ENCODE measurements at regions not wholly inside any gene's neighbourhood (a gene's known extent, or its start where the extent isn't known, plus 50 kb on each side); places are given as distances from the start of the nearest gene placed in this dataset.
A peak's percentile ranks its signal among the peaks of the same experiment; 100 is the strongest.

DNA sequence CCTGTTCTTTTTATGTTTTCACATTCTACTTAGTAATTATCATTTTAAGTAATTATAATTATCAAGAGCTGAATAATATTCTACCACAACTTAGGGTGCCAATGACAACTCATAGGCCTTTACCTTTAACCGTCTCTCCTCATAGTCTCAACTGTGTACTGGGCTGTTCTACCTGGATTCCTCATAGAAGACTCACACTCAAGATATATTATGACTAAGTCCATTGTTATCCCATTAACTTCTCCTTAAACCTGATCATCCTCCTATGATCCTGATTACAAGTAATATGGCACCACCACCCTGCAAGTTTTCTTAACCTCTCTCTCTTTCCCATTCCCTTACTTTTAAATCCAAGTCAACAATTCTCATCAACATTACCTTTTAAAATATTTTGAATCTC lies 285.9 kb upstream of the VEPH1 start:
- H3K4me2 ChIP-seq (ENCODE audit: unreplicated experiment): no peak overlapping the region
- H3K4me1 ChIP-seq (ENCODE audit: insufficient read depth): peaks cover 38% of the 10 kb centered on the region
- H3K27ac ChIP-seq: no peak overlapping the region
- no peaks in the 10 kb centered on the region for H3K36me3 ChIP-seq (ENCODE audit: low read depth)
- 65 to 70% methylated on average over 1 of the region's 1 CpG for WGBS, 2 experiments (ENCODE audit: low coverage in 1 of 2, low lambda C conversion rate in 2 of 2, missing lambda C conversion rate in 2 of 2)
- no peak for DNase-seq
- H3K9me2 ChIP-seq (ENCODE audit: insufficient read depth): peaks cover 4% of the 10 kb centered on the region; the same call in 1 of the 2 replicates
- H3K27me3 ChIP-seq (replicated peaks; ENCODE audit: insufficient read depth): no peaks in the 10 kb centered on the region
- no peaks in the 10 kb centered on the region for H3K79me2 ChIP-seq (ENCODE audit: insufficient read depth)
- no peak overlapping the region for H3K9ac ChIP-seq
- no peak overlapping the region for H2AFZ ChIP-seq
- no peak for TF ChIP-seq EZH2phosphoT487 (IDR thresholded peaks at IDR 0.05; ENCODE audit: insufficient read depth, low read depth)
- TF ChIP-seq EZH2 (IDR thresholded peaks at IDR 0.05; ENCODE audit: insufficient read depth, poor library complexity, severe bottlenecking): no peak
- H3K9me3 ChIP-seq (ENCODE audit: low read depth): no peaks in the 10 kb centered on the region
- in situ Hi-C loops (cut with MboI): no loop called here
- H3F3A ChIP-seq (ENCODE audit: insufficient read depth): peaks cover 42% of the 10 kb centered on the region
- H4K20me1 ChIP-seq (ENCODE audit: insufficient read depth): no peaks in the 10 kb centered on the region
- no peak overlapping the region for H3K4me3 ChIP-seq

GRCh38 chr3:157786618-157787017 lies 283.4 kb upstream of the VEPH1 start:
- Histone ChIP-seq H3K9me2 (ENCODE audit: insufficient read depth) (peaks cover 4% of the 10 kb centered on the region; the same call in 1 of the 2 replicates), H3K9me3 (ENCODE audit: low read depth) (no peaks in the 10 kb centered on the region), H3F3A (ENCODE audit: insufficient read depth) (peaks cover 47% of the 10 kb centered on the region), H3K27ac (peak overlapping the region; percentile 85), H3K79me2 (ENCODE audit: insufficient read depth) (no peaks in the 10 kb centered on the region), H4K20me1 (ENCODE audit: insufficient read depth) (no peaks in the 10 kb centered on the region), H3K36me3 (ENCODE audit: low read depth) (no peaks in the 10 kb centered on the region), H3K27me3 (replicated peaks; ENCODE audit: insufficient read depth) (no peaks in the 10 kb centered on the region), H2AFZ (no peak overlapping the region), H3K4me3 (peak overlapping the region; percentile 22), H3K4me1 (ENCODE audit: insufficient read depth) (peaks cover 41% of the 10 kb centered on the region), H3K4me2 (ENCODE audit: unreplicated experiment) (peak overlapping the region; percentile 63), H3K9ac (peak overlapping the region; percentile 47)
- in situ Hi-C loops (cut with MboI): no loop called here
- no peak for TF ChIP-seq EZH2phosphoT487 (IDR thresholded peaks at IDR 0.05; ENCODE audit: insufficient read depth, low read depth)
- TF ChIP-seq EZH2 (IDR thresholded peaks at IDR 0.05; ENCODE audit: insufficient read depth, poor library complexity, severe bottlenecking): no peak
- WGBS, 2 experiments (ENCODE audit: low coverage in 1 of 2, low lambda C conversion rate in 2 of 2, missing lambda C conversion rate in 2 of 2): 13 to 17% methylated on average over 4 of the region's 4 CpGs
- DNase-seq: peak; percentile 79

GRCh38 chr3:157786211-157786610 lies 283.0 kb upstream of the VEPH1 start:
- 0% methylated on average over 2 of the region's 2 CpGs for WGBS, 2 experiments (ENCODE audit: low coverage in 1 of 2, low lambda C conversion rate in 2 of 2, missing lambda C conversion rate in 2 of 2)

DNA sequence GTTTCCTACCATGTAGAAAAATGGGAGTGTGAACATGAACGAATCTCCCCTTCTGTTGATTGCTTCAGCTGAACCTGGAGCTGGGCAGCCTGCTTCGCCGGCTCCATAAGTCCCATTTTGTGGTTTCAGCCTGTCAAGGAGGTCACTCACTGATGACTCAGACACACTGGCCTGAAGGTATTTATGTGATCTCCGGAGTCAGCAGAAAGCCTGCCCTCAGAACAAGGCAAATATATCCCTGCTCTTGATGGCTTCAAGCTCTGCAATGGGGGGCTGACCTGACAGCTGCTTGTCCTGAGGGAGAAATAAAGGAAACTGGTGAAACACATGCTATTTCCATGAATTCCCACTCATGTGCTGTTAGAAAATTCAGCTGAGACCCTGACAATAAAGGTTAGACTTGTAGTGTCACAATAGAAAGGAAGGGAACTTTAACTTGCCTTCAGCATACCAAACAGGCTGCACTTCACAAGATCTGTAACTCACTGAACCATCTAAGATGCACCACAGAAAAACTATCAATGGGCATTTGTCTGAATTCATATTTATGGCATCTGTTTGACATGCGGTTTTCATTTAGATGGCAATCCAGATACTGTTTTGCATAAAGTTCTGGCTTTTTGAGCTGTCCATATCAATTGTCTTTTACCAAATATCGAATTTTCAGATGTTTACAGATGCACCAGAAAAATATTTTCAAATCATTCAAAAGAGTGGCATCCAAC lies 282.0 kb upstream of the VEPH1 start:
- Histone ChIP-seq H4K20me1 (ENCODE audit: insufficient read depth) (no peaks in the 10 kb centered on the region), H3K4me1 (ENCODE audit: insufficient read depth) (peaks cover 41% of the 10 kb centered on the region), H3K9ac (peak overlapping the region; percentile 52), H3F3A (ENCODE audit: insufficient read depth) (peaks cover 47% of the 10 kb centered on the region), H3K79me2 (ENCODE audit: insufficient read depth) (no peaks in the 10 kb centered on the region), H3K27me3 (replicated peaks; ENCODE audit: insufficient read depth) (no peaks in the 10 kb centered on the region), H3K4me2 (ENCODE audit: unreplicated experiment) (peak overlapping the region; percentile 63), H3K36me3 (ENCODE audit: low read depth) (no peaks in the 10 kb centered on the region), H2AFZ (no peak overlapping the region), H3K9me3 (ENCODE audit: low read depth) (no peaks in the 10 kb centered on the region), H3K27ac (peak overlapping the region; percentile 85), H3K9me2 (ENCODE audit: insufficient read depth) (peaks cover 4% of the 10 kb centered on the region; the same call in 1 of the 2 replicates), H3K4me3 (peak overlapping the region; percentile 47)
- in situ Hi-C loops (cut with MboI): no loop called here
- WGBS, 2 experiments (ENCODE audit: low coverage in 1 of 2, low lambda C conversion rate in 2 of 2, missing lambda C conversion rate in 2 of 2): 4 to 5% methylated on average over 6 of the region's 6 CpGs
- TF ChIP-seq EZH2 (IDR thresholded peaks at IDR 0.05; ENCODE audit: insufficient read depth, poor library complexity, severe bottlenecking) (no peak), EZH2phosphoT487 (IDR thresholded peaks at IDR 0.05; ENCODE audit: insufficient read depth, low read depth) (no peak)
- DNase-seq: peak; percentile 95

More at GRCh38 chr3:157786211-157786610, 283.0 kb upstream of the VEPH1 start:
- Histone ChIP-seq H2AFZ (no peak overlapping the region), H3K27ac (peak overlapping the region; percentile 85), H3K4me2 (ENCODE audit: unreplicated experiment) (peak overlapping the region; percentile 63), H3K36me3 (ENCODE audit: low read depth) (no peaks in the 10 kb centered on the region), H3K9me3 (ENCODE audit: low read depth) (no peaks in the 10 kb centered on the region), H3K27me3 (replicated peaks; ENCODE audit: insufficient read depth) (no peaks in the 10 kb centered on the region), H3K9me2 (ENCODE audit: insufficient read depth) (peaks cover 4% of the 10 kb centered on the region; the same call in 1 of the 2 replicates), H3K9ac (peak overlapping the region; percentile 52), H3F3A (ENCODE audit: insufficient read depth) (peaks cover 47% of the 10 kb centered on the region), H4K20me1 (ENCODE audit: insufficient read depth) (no peaks in the 10 kb centered on the region), H3K4me3 (peak overlapping the region; percentile 47), H3K4me1 (ENCODE audit: insufficient read depth) (peaks cover 41% of the 10 kb centered on the region), H3K79me2 (ENCODE audit: insufficient read depth) (no peaks in the 10 kb centered on the region)
- in situ Hi-C loops (cut with MboI): no loop called here
- DNase-seq: peak; percentile 92
- TF ChIP-seq EZH2 (IDR thresholded peaks at IDR 0.05; ENCODE audit: insufficient read depth, poor library complexity, severe bottlenecking): no peak
- TF ChIP-seq EZH2phosphoT487 (IDR thresholded peaks at IDR 0.05; ENCODE audit: insufficient read depth, low read depth): 0 out of 2 replicates have a peak, but pooled peaks have one; percentile 70
